OCI-LY3 (cell line): ENCODE measurements at regions not wholly inside any gene's neighbourhood (a gene's known extent, or its start where the extent isn't known, plus 50 kb on each side); places are given as distances from the start of the nearest gene placed in this dataset.

Experiments used
- EZH2phosphoT487 ChIP-seq: fragments of 200-600 bp; shearing (Covaris generic); IDR thresholded peaks from 2 replicates; pipeline ENCODE4 v1.6.1; 2018; ENCODE audit warnings: antibody characterized with exemption, mixed run types, low read depth
- TF ChIP-seq, protein P1 (sequence below): fragments of 200-600, 300-600 bp; sonication (generic); IDR thresholded peaks from 2 replicates; pipeline ENCODE4 v1.5.1; 2014; ENCODE audit warnings: antibody characterized with exemption, low read length, low read depth

DNA sequence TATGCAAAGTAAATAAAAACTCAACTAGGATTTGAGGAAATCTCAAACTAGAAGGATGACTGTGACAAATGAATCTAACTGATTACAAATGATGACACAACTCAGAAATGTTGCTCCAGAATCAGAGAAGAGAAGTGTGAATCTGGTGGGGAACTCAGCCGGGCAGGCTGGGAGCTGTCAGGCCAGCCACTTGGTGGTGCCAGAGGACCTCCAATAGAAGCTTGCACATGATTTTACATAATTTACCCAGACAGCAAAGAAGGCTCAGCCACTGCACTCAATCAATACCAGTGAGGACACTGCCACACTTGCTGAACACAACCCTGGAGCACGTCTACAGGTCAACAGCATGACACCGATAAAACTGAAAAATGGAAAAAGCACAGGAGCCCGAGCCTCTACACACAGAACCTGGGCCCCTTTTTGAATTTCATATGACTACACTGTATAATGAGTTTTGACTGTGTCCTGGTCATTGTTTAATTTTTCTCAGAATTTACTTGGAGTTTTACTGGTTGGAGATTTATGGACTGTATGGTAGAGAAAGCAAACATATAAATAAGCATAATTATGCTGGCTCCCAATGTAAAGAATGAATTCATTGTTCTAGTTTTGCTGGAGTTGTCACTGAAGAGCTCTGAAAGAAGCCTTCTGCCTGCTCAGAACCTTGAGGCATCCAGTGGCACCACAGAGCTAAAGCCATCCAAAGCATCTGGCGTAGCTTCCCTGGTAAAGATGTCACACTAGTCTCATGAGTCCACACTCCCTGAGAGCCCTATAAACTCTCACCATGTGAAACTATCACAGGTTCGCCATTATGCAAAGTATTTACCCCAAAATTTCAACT is 296.5 kb downstream of the THBS2 start:
- TF ChIP-seq, protein P1, sequence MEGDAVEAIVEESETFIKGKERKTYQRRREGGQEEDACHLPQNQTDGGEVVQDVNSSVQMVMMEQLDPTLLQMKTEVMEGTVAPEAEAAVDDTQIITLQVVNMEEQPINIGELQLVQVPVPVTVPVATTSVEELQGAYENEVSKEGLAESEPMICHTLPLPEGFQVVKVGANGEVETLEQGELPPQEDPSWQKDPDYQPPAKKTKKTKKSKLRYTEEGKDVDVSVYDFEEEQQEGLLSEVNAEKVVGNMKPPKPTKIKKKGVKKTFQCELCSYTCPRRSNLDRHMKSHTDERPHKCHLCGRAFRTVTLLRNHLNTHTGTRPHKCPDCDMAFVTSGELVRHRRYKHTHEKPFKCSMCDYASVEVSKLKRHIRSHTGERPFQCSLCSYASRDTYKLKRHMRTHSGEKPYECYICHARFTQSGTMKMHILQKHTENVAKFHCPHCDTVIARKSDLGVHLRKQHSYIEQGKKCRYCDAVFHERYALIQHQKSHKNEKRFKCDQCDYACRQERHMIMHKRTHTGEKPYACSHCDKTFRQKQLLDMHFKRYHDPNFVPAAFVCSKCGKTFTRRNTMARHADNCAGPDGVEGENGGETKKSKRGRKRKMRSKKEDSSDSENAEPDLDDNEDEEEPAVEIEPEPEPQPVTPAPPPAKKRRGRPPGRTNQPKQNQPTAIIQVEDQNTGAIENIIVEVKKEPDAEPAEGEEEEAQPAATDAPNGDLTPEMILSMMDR = peak; percentile 71
- no peak for TF ChIP-seq EZH2phosphoT487
